NCI-H524 (cell line): ENCODE measurements at regions not wholly inside any gene's neighbourhood (a gene's known extent, or its start where the extent isn't known, plus 50 kb on each side); places are given as distances from the start of the nearest gene placed in this dataset.
A peak's percentile ranks its signal among the peaks of the same experiment; 100 is the strongest.

ENCODE experiments used
- DNase-seq, 2 experiments: peaks; one replicate each; lab custom pipeline; 2025; lab: John Stamatoyannopoulos, UW

GRCh38 chr13:109644069-109644750 is 142.2 kb downstream of the IRS2 start:
- DNase-seq: no peak

GRCh38 chr13:109642358-109642757 is 144.0 kb downstream of the IRS2 start:
- DNase-seq: peak; percentile 27 to 80

GRCh38 chr13:109636736-109637135 is 149.6 kb downstream of the IRS2 start:
- no peak for DNase-seq

GRCh38 chr13:109631069-109631468 is 155.3 kb downstream of the IRS2 start:
- DNase-seq: no peak

GRCh38 chr13:109630271-109630670 is 156.1 kb downstream of the IRS2 start:
- no peak for DNase-seq

GRCh38 chr13:109629737-109630136 is 156.6 kb downstream of the IRS2 start:
- DNase-seq: no peak

- DNase-seq: no peak
Measured at GRCh38 chr13:109628251-109628699, 158.1 kb downstream of the IRS2 start.

GRCh38 chr13:109627649-109628048 is 158.7 kb downstream of the IRS2 start:
- DNase-seq: no peak

GRCh38 chr13:109626386-109627171 is 159.8 kb downstream of the IRS2 start:
- no peak for DNase-seq

GRCh38 chr13:109625156-109625555 is 161.2 kb downstream of the IRS2 start:
- DNase-seq: no peak

- no peak for DNase-seq
Measured at GRCh38 chr13:109622006-109622405, 164.4 kb downstream of the IRS2 start.

- no peak for DNase-seq
Measured at GRCh38 chr13:109615721-109616420, 170.5 kb downstream of the IRS2 start.

GRCh38 chr13:109611912-109612691 is 174.3 kb downstream of the IRS2 start:
- DNase-seq: no peak

GRCh38 chr13:109610517-109610916 is 175.9 kb downstream of the IRS2 start:
- peak in 1 of 2 experiments; percentile 25 for DNase-seq

- DNase-seq: no peak
Measured at GRCh38 chr13:109608503-109608902, 177.9 kb downstream of the IRS2 start.

GRCh38 chr13:109608059-109608458 is 178.3 kb downstream of the IRS2 start:
- no peak for DNase-seq

GRCh38 chr13:109606520-109606919 is 179.9 kb downstream of the IRS2 start:
- DNase-seq: no peak

GRCh38 chr13:109605846-109606245 is 180.5 kb downstream of the IRS2 start:
- DNase-seq: no peak

- DNase-seq: no peak
Measured at GRCh38 chr13:109604894-109605293, 181.5 kb downstream of the IRS2 start.

- DNase-seq: no peak
Measured at GRCh38 chr13:109602356-109602755, 184.0 kb downstream of the IRS2 start.

GRCh38 chr13:109599901-109600657 is 186.3 kb downstream of the IRS2 start:
- no peak for DNase-seq
